HG03025 (cell line): ENCODE measurements at regions not wholly inside any gene's neighbourhood (a gene's known extent, or its start where the extent isn't known, plus 50 kb on each side); places are given as distances from the start of the nearest gene placed in this dataset.
"Not testable (repeated sequence)": the region's sequence is repeated elsewhere in the genome, so short reads cannot be mapped to it uniquely, and the experiment has no call there.

Source experiments
- ATAC-seq: cut with Tn5 transposase; IDR thresholded peaks from one replicate; pipeline ENCODE4 v1.9.1; 2021; ENCODE audit warnings: mild to moderate bottlenecking, moderate library complexity; ENCODE audit not compliant: unreplicated experiment, low FRiP score

GRCh38 chr14:66001356-66001755 lies 484.8 kb upstream of the CCDC196 start:
- no peak for ATAC-seq

- no peak for ATAC-seq
These were observed 483.0 kb upstream of the CCDC196 start for GRCh38 chr14:66003082-66003730.

- no peak for ATAC-seq
These were observed 480.2 kb upstream of the CCDC196 start for GRCh38 chr14:66005900-66006434.

- ATAC-seq = no peak
These were observed 477.5 kb upstream of the CCDC196 start for GRCh38 chr14:66008631-66009030.

- ATAC-seq = no peak
These were observed 477.1 kb upstream of the CCDC196 start for GRCh38 chr14:66009089-66009488.

GRCh38 chr14:66010695-66011094 lies 475.5 kb upstream of the CCDC196 start:
- no peak for ATAC-seq

- ATAC-seq = no peak
These were observed 474.3 kb upstream of the CCDC196 start for GRCh38 chr14:66011855-66012254.

- ATAC-seq = not testable (repeated sequence)
These were observed 472.6 kb upstream of the CCDC196 start for GRCh38 chr14:66013607-66014006.

- no peak for ATAC-seq
These were observed 470.9 kb upstream of the CCDC196 start for GRCh38 chr14:66015071-66015780.

GRCh38 chr14:66017927-66018326 lies 468.2 kb upstream of the CCDC196 start:
- ATAC-seq = no peak

GRCh38 chr14:66022526-66022925 lies 463.6 kb upstream of the CCDC196 start:
- ATAC-seq = no peak

- no peak for ATAC-seq
These were observed 460.4 kb upstream of the CCDC196 start for GRCh38 chr14:66025779-66026178.

GRCh38 chr14:66031981-66032380 lies 454.2 kb upstream of the CCDC196 start:
- ATAC-seq = not testable (repeated sequence)

GRCh38 chr14:66032800-66033199 lies 453.4 kb upstream of the CCDC196 start:
- no peak for ATAC-seq

GRCh38 chr14:66036547-66036946 lies 449.6 kb upstream of the CCDC196 start:
- ATAC-seq = no peak

GRCh38 chr14:66037361-66037760 lies 448.8 kb upstream of the CCDC196 start:
- ATAC-seq = no peak

- no peak for ATAC-seq
These were observed 448.0 kb upstream of the CCDC196 start for GRCh38 chr14:66038212-66038611.

- no peak for ATAC-seq
These were observed 447.6 kb upstream of the CCDC196 start for GRCh38 chr14:66038618-66039017.

GRCh38 chr14:66039495-66039894 lies 446.7 kb upstream of the CCDC196 start:
- ATAC-seq = no peak

GRCh38 chr14:66041582-66041981 lies 444.6 kb upstream of the CCDC196 start:
- no peak for ATAC-seq

GRCh38 chr14:66043921-66044320 lies 442.2 kb upstream of the CCDC196 start:
- ATAC-seq = no peak

GRCh38 chr14:66045572-66046021 lies 440.6 kb upstream of the CCDC196 start:
- no peak for ATAC-seq
